H1 (cell line): ENCODE measurements at regions not wholly inside any gene's neighbourhood (a gene's known extent, or its start where the extent isn't known, plus 50 kb on each side); places are given as distances from the start of the nearest gene placed in this dataset.

Experiments used
- CTCF ChIA-PET: fragments of 300-600 bp; sonication (Branson Sonifier 250); formaldehyde crosslinking; loops from one replicate; lab custom pipeline; 2021; ENCODE audit not compliant: partially characterized antibody; lab: Charles Lee
- POLR2A ChIA-PET: fragments of 300-600 bp; sonication (Branson Sonifier 250); formaldehyde crosslinking; loops from one replicate; lab custom pipeline; 2021; ENCODE audit warnings: inconsistent platforms; ENCODE audit not compliant: partially characterized antibody; lab: Charles Lee
- DNase-seq, 2 experiments: peaks; one replicate each; pipeline versions ENCODE4 v3.0.0 to v3.0.0-alpha.2; 2010 to 2022; ENCODE audit warnings: low spot score in 2 of 2, low read depth in 1 of 2, mixed read lengths in 1 of 2
- FAIRE-seq: peaks from 2 replicates; lab custom pipeline; 2011; peaks lifted over from hg19 to GRCh38; lab: Jason Lieb, UNC
- H2AFZ ChIP-seq: 2 replicates; pipeline ENCODE4 v1.8.1; 2012; ENCODE audit warnings: low read length, inconsistent platforms
- H2AK5ac ChIP-seq: 2 replicates; pipeline ENCODE4 v1.6.1; 2013; ENCODE audit warnings: low read depth, low read length
- H2BK120ac ChIP-seq: replicated peaks from 2 replicates; pipeline ENCODE3; 2013; ENCODE audit warnings: low read depth, low read length, inconsistent platforms
- H2BK12ac ChIP-seq: 2 replicates; pipeline ENCODE4 v1.6.1; 2013; ENCODE audit warnings: low read depth, low read length
- H2BK15ac ChIP-seq: 2 replicates; pipeline ENCODE4 v1.6.1; 2013; ENCODE audit warnings: low read length
- H2BK20ac ChIP-seq: 2 replicates; pipeline ENCODE4 v1.6.1; 2013; ENCODE audit warnings: low read length
- H2BK5ac ChIP-seq: 2 replicates; pipeline ENCODE4 v1.6.1; 2013; ENCODE audit warnings: low read depth, low read length
- H3K14ac ChIP-seq: 2 replicates; pipeline ENCODE4 v1.6.1; 2013; ENCODE audit warnings: inconsistent platforms; ENCODE audit not compliant: insufficient read length
- H3K18ac ChIP-seq: 2 replicates; pipeline ENCODE4 v1.6.1; 2013; ENCODE audit warnings: low read length; ENCODE audit errors: extremely low read depth
- H3K23ac ChIP-seq: 2 replicates; pipeline ENCODE4 v1.6.1; 2013; ENCODE audit warnings: inconsistent platforms; ENCODE audit not compliant: insufficient read length
- H3K23me2 ChIP-seq: 2 replicates; pipeline ENCODE4 v1.6.1; 2013; ENCODE audit warnings: low read depth, low read length
- H3K27ac ChIP-seq: 2 replicates; pipeline ENCODE4 v1.6.1; 2011; ENCODE audit warnings: low read depth, low read length, inconsistent platforms
- H3K27me3 ChIP-seq, 4 experiments: replicated peaks in 1 of 4; 1 replicate in 1 of 4; 2 replicates in 3 of 4; pipeline versions ENCODE4 v1.6.1 to v1.8.1; 2011 to 2013; ENCODE audit warnings: low read length in 3 of 4, mild to moderate bottlenecking in 3 of 4, inconsistent platforms in 2 of 4, mixed read lengths in 2 of 4, moderate library complexity in 1 of 4; ENCODE audit not compliant: control insufficient read depth in 3 of 4, insufficient read depth in 3 of 4; ENCODE audit errors: extremely low read depth in 1 of 4
- H3K36me3 ChIP-seq, 4 experiments: 2 replicates each; pipeline versions ENCODE4 v1.6.1 to v1.8.1; 2011 to 2013; ENCODE audit warnings: mild to moderate bottlenecking in 4 of 4, low read length in 3 of 4, moderate library complexity in 2 of 4, control low read depth in 1 of 4, inconsistent platforms in 1 of 4; ENCODE audit not compliant: insufficient read depth in 4 of 4, control insufficient read depth in 2 of 4
- H3K4ac ChIP-seq: replicated peaks from 2 replicates; pipeline ENCODE3; 2013; ENCODE audit warnings: low read length, low read depth, mixed read lengths, inconsistent platforms; ENCODE audit not compliant: insufficient read length
- H3K4me1 ChIP-seq, 4 experiments: replicated peaks in 1 of 4; 1 replicate in 1 of 4; 2 replicates in 3 of 4; pipeline versions ENCODE4 v1.6.1 to v1.8.1; 2011 to 2013; ENCODE audit warnings: low read length in 3 of 4, inconsistent platforms in 2 of 4, mixed read lengths in 1 of 4; ENCODE audit not compliant: insufficient read depth in 4 of 4, control insufficient read depth in 3 of 4
- H3K4me2 ChIP-seq, 2 experiments: 2 replicates each; pipeline versions ENCODE4 v1.6.1 to v1.8.1; 2011 to 2013; ENCODE audit warnings: low read depth in 2 of 2, low read length in 2 of 2, control low read depth in 1 of 2, inconsistent platforms in 1 of 2, mild to moderate bottlenecking in 1 of 2; ENCODE audit not compliant: insufficient read depth in 1 of 2
- H3K4me3 ChIP-seq, 4 experiments: fragments of 200-600, 300-600 bp in 1 of 4; sonication (generic), shearing (Covaris generic), sonication (Bioruptor Twin) in 1 of 4; 2 replicates each; pipeline versions ENCODE4 v1.5.1 to v1.8.1; 2011 to 2016; ENCODE audit warnings: low read length in 4 of 4, low read depth in 3 of 4, control low read depth in 2 of 4, inconsistent platforms in 2 of 4, mild to moderate bottlenecking in 2 of 4, mixed read lengths in 1 of 4, moderate library complexity in 1 of 4; ENCODE audit not compliant: insufficient read depth in 2 of 4; ENCODE audit errors: extremely low read depth in 1 of 4
- H3K56ac ChIP-seq: replicated peaks from 2 replicates; pipeline ENCODE3; 2013; ENCODE audit warnings: low read depth, mild to moderate bottlenecking, mixed read lengths, low read length, inconsistent platforms; ENCODE audit not compliant: insufficient read length
- H3K79me1 ChIP-seq: 2 replicates; pipeline ENCODE4 v1.6.1; 2013; ENCODE audit warnings: low read depth, low read length, control low read depth
- H3K79me2 ChIP-seq, 2 experiments: 2 replicates each; pipeline versions ENCODE4 v1.6.1 to v1.8.1; 2012 to 2013; ENCODE audit warnings: low read length in 2 of 2, mild to moderate bottlenecking in 2 of 2, inconsistent platforms in 1 of 2; ENCODE audit not compliant: insufficient read depth in 2 of 2, control insufficient read depth in 1 of 2
- H3K9ac ChIP-seq, 4 experiments: replicated peaks in 1 of 4; 1 replicate in 1 of 4; 2 replicates in 3 of 4; pipeline versions ENCODE4 v1.6.1 to v1.8.1; 2011 to 2013; ENCODE audit warnings: low read depth in 3 of 4, low read length in 3 of 4, control low read depth in 2 of 4, mild to moderate bottlenecking in 2 of 4, moderate library complexity in 2 of 4, inconsistent platforms in 1 of 4; ENCODE audit errors: extremely low read depth in 1 of 4
- H3K9me3 ChIP-seq, 2 experiments: 2 replicates each; pipeline versions ENCODE4 v1.6.1 to v1.8.1; 2012 to 2013; ENCODE audit warnings: mild to moderate bottlenecking in 2 of 2, moderate library complexity in 2 of 2, control low read depth in 1 of 2, inconsistent platforms in 1 of 2, low read depth in 1 of 2, low read length in 1 of 2, mixed read lengths in 1 of 2; ENCODE audit not compliant: insufficient read depth in 2 of 2
- H4K20me1 ChIP-seq, 2 experiments: replicated peaks in 1 of 2; 2 replicates each; pipeline versions ENCODE3 to v1.8.1; 2011 to 2013; ENCODE audit warnings: inconsistent platforms in 2 of 2, low read length in 2 of 2, mild to moderate bottlenecking in 1 of 2; ENCODE audit not compliant: insufficient read depth in 2 of 2, control insufficient read depth in 1 of 2
- H4K5ac ChIP-seq: 2 replicates; pipeline ENCODE4 v1.6.1; 2013; ENCODE audit warnings: low read length, low read depth, mixed read lengths, inconsistent platforms; ENCODE audit not compliant: insufficient read length
- H4K8ac ChIP-seq: 2 replicates; pipeline ENCODE4 v1.8.0; 2013; ENCODE audit warnings: mild to moderate bottlenecking, moderate library complexity, low read length, inconsistent platforms; ENCODE audit not compliant: insufficient read depth; ENCODE audit errors: extremely low read depth
- H4K91ac ChIP-seq: replicated peaks from 2 replicates; pipeline ENCODE3; 2013; ENCODE audit warnings: low read length, mixed read lengths, inconsistent platforms; ENCODE audit not compliant: insufficient read length
- ATF2 ChIP-seq: IDR thresholded peaks from 2 replicates; pipeline ENCODE4 v1.6.1; 2012; ENCODE audit warnings: low read length, inconsistent platforms
- HDAC6 ChIP-seq: IDR thresholded peaks from one replicate; pipeline ENCODE4 v1.7.1; 2012; ENCODE audit warnings: low read depth, mild to moderate bottlenecking, inconsistent platforms, low read length, moderate library complexity
- KDM4A ChIP-seq: IDR thresholded peaks from one replicate; pipeline ENCODE4 v1.7.1; 2012; ENCODE audit warnings: low read depth, mild to moderate bottlenecking, moderate library complexity, low read length, inconsistent platforms; ENCODE audit not compliant: severe bottlenecking
- MAX ChIP-seq: IDR thresholded peaks from 2 replicates; pipeline ENCODE4 v1.6.1; 2012; ENCODE audit warnings: inconsistent platforms
- POU5F1 ChIP-seq: IDR thresholded peaks from 2 replicates; pipeline ENCODE4 v1.6.1; 2011; ENCODE audit warnings: low read depth, mild to moderate bottlenecking, low read length, moderate library complexity
- RAD21 ChIP-seq, 2 experiments: IDR thresholded peaks in 1 of 2; conservative IDR thresholded peaks in 1 of 2; 2 replicates each; pipeline ENCODE4 v1.6.1; 2011; ENCODE audit warnings: low read depth in 2 of 2, low read length in 2 of 2, improper control_type of control experiment in 1 of 2, inconsistent platforms in 1 of 2, mild to moderate bottlenecking in 1 of 2, moderate library complexity in 1 of 2
- RNF2 ChIP-seq: fragments of 200-900, 300-1000 bp; sonication (generic); IDR thresholded peaks from 2 replicates; pipeline ENCODE4 v1.7.1; 2016; ENCODE audit warnings: borderline replicate concordance, low read depth, mild to moderate bottlenecking, antibody characterized with exemption, low read length; ENCODE audit not compliant: poor library complexity, severe bottlenecking; ENCODE audit errors: missing control alignments
- WGBS, 2 experiments: shearing (Covaris generic) in 1 of 2; methylation state at CpG; one replicate each; pipeline versions ENCODE4 v1.1.6 to v1.1.7; 2013 to 2015; ENCODE audit warnings: low lambda C conversion rate in 2 of 2, mixed read lengths in 2 of 2, inconsistent platforms in 1 of 2, low coverage in 1 of 2, missing lambda C conversion rate in 1 of 2; ENCODE audit not compliant: insufficient replicate concordance in 2 of 2, insufficient coverage in 1 of 2, insufficient read length in 1 of 2; ENCODE audit errors: extremely low coverage in 1 of 2, missing lambda C conversion rate in 1 of 2; 5-methylcytosine and 5-hydroxymethylcytosine counted together

GRCh38 chr2:145140658-145141057 is 620.7 kb upstream of the ZEB2 start:
- Histone ChIP-seq H2BK20ac (no peak overlapping the region), H2BK5ac (no peak overlapping the region), H3K4me3 (no peak overlapping the region), H2BK120ac (no peak overlapping the region), H4K8ac (no peak overlapping the region), H2AFZ (no peak overlapping the region), H3K56ac (no peak overlapping the region), H3K9ac (no peak overlapping the region), H3K36me3 (no peaks in the 10 kb centered on the region), H3K4me1 (no peaks in the 10 kb centered on the region), H3K23ac (no peak overlapping the region), H4K91ac (no peak overlapping the region), H3K79me1 (no peaks in the 10 kb centered on the region), H3K23me2 (no peaks in the 10 kb centered on the region), H3K27ac (no peak overlapping the region), H4K20me1 (no peaks in the 10 kb centered on the region), H3K4me2 (no peak overlapping the region), H2BK12ac (no peak overlapping the region), H2AK5ac (no peak overlapping the region), H3K14ac (no peak overlapping the region), H3K9me3 (no peaks in the 10 kb centered on the region), H3K79me2 (no peaks in the 10 kb centered on the region), H3K18ac (no peak overlapping the region), H2BK15ac (no peak overlapping the region), H4K5ac (no peak overlapping the region), H3K4ac (no peak overlapping the region), H3K27me3 (no peaks in the 10 kb centered on the region)
- 89% methylated on average over 4 of the region's 4 CpGs; no CpG with 5 or more reads in 1 of the 2 experiments for WGBS, 2 experiments
- no peak for DNase-seq
- ChIA-PET CTCF (no interaction called here), POLR2A (no interaction called here)
- no peak for FAIRE-seq
- TF ChIP-seq POU5F1 (no peak), RNF2 (no peak), ATF2 (no peak), RAD21 (IDR thresholded peaks at IDR 0.05 in 1 of 2, conservative IDR thresholded peaks at IDR 0.05 in 1 of 2; ENCODE audit: low read depth in 2 of 2, low read length in 2 of 2) (no peak), KDM4A (no peak), MAX (no peak), HDAC6 (no peak)
